HG03457 (cell line): ENCODE measurements at regions not wholly inside any gene's neighbourhood (a gene's known extent, or its start where the extent isn't known, plus 50 kb on each side); places are given as distances from the start of the nearest gene placed in this dataset.
"Not testable (repeated sequence)": the region's sequence is repeated elsewhere in the genome, so short reads cannot be mapped to it uniquely, and the experiment has no call there.

Experiments
- ATAC-seq: cut with Tn5 transposase; IDR thresholded peaks from one replicate; pipeline ENCODE4 v1.9.1; 2021; ENCODE audit warnings: moderate number of reproducible peaks; ENCODE audit not compliant: unreplicated experiment

- no peak for ATAC-seq
These were observed 131.0 kb downstream of the ATXN3L start for GRCh38 chrX:13188731-13189309.

GRCh38 chrX:13186643-13187042, 133.2 kb downstream of the ATXN3L start:
- not testable (repeated sequence) for ATAC-seq

DNA sequence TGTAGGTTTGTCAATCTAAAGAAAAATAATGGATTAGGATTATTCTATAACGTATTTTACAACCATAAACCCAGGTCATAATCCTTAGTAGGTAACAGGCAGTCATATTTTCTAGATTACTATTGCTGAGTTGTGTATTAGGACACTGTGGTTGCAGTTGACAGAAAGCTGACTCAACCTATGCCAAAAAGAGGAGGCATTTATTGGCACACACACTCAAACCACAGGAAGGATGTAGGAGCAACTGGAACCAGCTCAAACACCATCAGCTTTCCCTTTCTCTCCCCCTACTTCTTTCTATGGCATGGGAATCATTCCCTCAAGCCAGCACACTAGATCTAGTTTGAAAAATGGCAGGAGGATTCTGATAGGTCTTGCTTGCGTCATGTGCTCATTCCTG, 136.4 kb upstream of the FAM9C start:
- ATAC-seq, result no peak

- ATAC-seq, result no peak
These were observed 135.2 kb upstream of the FAM9C start for GRCh38 chrX:13179586-13179985.

- ATAC-seq, result no peak
These were observed 134.7 kb upstream of the FAM9C start for GRCh38 chrX:13179100-13179499.

DNA sequence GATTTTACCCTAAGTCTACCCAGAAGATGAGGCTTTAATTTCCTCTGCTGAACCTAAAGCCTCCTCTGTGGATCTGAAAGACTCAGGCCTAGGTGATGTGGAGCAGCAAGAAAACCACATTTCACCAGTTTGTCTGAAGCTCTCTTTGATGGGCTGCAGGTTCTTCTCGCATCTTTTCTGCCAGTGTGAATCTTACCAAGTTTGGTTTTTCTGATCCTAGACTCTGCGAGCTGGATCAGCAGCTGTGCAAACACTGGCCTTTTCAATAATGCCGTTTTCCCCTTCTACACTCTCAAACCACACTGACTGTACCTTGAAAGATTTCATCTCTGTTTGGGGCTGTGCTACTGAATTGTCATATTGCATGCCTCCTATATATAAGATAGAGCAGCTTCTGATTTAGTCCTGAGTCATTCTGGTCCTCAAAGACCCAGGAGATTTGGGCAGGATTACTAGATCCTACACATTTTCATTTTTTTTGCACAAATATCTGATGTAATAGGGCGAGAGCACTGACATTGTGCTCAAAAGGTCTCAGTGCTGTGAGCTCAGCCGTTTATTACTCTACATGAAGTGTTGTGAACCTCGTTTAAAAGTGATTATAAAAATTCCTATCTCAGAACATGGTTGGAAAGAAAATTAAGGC, 133.6 kb upstream of the FAM9C start:
- no peak for ATAC-seq

- ATAC-seq, result no peak
These were observed 130.6 kb upstream of the FAM9C start for GRCh38 chrX:13175056-13175455.

GRCh38 chrX:13170966-13171558, 126.6 kb upstream of the FAM9C start:
- ATAC-seq, result no peak

- no peak for ATAC-seq
These were observed 125.3 kb upstream of the FAM9C start for GRCh38 chrX:13169684-13170083.

GRCh38 chrX:13168269-13168668, 123.8 kb upstream of the FAM9C start:
- ATAC-seq, result no peak

DNA sequence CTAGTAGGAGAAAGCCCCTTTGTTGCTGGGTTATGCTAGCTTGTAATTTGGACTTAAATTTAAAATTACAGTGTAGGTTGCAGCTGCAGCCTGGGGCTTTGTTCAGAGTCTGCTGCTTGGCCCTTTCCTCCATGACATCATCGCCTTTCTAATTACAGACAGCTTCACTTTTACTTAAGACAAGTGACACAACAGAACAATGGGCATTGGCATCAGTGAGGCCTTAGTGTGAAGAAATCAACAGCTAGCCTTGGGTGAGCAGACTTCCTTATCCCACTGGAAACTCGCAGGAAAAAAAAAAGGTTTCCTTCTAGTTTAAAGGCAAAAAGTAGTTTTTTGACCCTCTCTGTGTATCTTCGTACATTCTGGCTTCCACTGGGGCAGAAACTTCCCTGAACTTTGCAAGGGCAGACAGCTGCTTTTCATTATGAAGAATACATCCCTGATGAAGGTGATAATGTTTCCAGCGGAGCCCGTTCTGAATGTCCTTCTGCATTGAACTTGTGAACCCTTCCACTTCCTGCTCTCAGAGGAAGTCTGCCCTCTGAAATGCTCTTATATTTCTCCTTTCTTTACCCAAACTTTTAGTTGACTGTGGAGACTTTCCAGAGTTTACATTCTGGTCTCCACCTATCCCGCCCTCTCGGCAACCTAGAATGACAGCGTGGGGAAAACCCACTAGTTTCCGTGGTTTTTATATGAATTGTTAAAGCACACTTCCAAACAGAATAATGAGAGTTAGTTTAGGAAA, 123.2 kb upstream of the FAM9C start:
- ATAC-seq, result no peak

GRCh38 chrX:13165266-13166189, 121.1 kb upstream of the FAM9C start:
- no peak for ATAC-seq

GRCh38 chrX:13164611-13165010, 120.2 kb upstream of the FAM9C start:
- no peak for ATAC-seq

DNA sequence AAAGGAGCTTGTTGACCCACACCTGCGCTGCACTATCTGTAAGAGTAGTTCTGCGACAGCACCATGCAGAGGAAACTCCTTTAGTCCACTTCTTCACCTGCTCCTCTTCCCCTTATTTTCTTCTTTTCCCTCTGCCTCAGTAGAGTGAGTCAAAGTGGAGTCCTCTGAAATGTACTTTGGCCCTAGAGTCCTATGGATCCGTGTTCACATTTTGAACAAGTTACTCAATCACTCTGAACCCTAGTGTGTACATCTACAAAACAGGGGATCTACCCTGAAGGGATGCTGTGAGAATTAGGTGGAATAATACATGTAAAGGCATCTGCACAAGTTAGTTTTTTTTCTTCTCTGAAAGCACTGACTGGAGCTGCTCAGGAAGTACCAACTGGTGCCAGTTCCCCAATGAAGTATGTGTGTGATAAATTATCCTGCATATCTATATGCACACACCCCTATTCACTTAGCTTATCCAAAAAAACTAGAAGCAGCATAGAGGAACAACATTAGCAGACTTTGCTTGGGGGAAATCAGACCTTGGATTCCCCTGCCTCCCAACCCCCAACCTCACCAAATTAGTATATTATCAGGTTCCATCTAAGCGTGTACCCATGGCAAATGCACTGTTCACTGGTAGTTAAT, 118.5 kb upstream of the FAM9C start:
- ATAC-seq, result no peak

- no peak for ATAC-seq
These were observed 115.5 kb upstream of the FAM9C start for GRCh38 chrX:13159886-13160285.

GRCh38 chrX:13158911-13159310, 114.5 kb upstream of the FAM9C start:
- ATAC-seq, result no peak

DNA sequence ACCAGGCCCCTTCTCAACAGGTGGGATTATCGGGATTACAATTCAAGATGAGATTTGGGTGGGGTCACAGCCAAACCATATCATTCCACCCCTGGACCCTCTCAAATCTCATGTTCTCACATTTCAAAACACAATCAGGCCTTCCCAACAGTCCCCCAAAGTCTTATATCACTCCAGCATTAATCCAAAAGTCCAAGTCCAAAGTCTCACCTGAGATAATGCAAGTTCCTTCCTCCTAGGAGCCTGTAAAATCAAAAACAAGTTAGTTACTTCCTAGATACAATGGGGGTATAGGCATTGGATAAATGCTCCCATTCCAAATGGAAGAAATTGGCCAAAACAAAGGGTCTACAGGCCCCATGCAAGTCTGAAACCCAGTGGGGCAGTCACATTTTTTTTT, 111.1 kb upstream of the FAM9C start:
- not testable (repeated sequence) for ATAC-seq

GRCh38 chrX:13153796-13154195, 109.4 kb upstream of the FAM9C start:
- no peak for ATAC-seq

GRCh38 chrX:13152518-13153185, 108.2 kb upstream of the FAM9C start:
- no peak for ATAC-seq
